B cell (primary cell): ENCODE measurements at regions not wholly inside any gene's neighbourhood (a gene's known extent, or its start where the extent isn't known, plus 50 kb on each side); places are given as distances from the start of the nearest gene placed in this dataset.

Source experiments
- EZH2 ChIP-seq: IDR thresholded peaks from 2 replicates; pipeline ENCODE4 v1.6.1; 2012; ENCODE audit warnings: borderline replicate concordance, low read depth, mild to moderate bottlenecking, moderate library complexity, low read length; ENCODE audit not compliant: insufficient read depth, poor library complexity, severe bottlenecking
- TF ChIP-seq, protein P1 (sequence below): fragments of 200-600 bp; IDR thresholded peaks from one replicate; pipeline ENCODE4 v1.8.0; 2022; ENCODE audit warnings: antibody characterized with exemption, mild to moderate bottlenecking

DNA sequence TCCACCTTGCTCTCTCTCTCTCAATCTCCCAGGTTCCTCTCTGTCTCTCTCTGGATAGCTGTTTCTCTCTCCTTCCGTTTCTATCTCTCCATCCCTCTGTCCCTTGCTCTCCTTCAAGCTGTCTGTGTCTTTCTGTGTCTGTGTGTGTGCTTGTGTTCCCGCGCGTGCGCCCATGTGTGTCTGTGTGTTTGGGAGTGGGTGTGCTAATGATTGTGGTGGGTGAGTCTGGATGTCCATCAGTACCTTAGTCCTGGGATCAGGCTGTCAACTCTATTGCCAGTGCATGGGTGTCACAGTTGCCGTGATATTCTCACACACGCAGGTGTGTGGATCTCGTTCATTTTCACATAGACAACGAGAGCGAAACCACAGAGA, 1380.6 kb upstream of the DEFB115 start:
- TF ChIP-seq, protein P1, sequence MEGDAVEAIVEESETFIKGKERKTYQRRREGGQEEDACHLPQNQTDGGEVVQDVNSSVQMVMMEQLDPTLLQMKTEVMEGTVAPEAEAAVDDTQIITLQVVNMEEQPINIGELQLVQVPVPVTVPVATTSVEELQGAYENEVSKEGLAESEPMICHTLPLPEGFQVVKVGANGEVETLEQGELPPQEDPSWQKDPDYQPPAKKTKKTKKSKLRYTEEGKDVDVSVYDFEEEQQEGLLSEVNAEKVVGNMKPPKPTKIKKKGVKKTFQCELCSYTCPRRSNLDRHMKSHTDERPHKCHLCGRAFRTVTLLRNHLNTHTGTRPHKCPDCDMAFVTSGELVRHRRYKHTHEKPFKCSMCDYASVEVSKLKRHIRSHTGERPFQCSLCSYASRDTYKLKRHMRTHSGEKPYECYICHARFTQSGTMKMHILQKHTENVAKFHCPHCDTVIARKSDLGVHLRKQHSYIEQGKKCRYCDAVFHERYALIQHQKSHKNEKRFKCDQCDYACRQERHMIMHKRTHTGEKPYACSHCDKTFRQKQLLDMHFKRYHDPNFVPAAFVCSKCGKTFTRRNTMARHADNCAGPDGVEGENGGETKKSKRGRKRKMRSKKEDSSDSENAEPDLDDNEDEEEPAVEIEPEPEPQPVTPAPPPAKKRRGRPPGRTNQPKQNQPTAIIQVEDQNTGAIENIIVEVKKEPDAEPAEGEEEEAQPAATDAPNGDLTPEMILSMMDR: no peak
- no peak for TF ChIP-seq EZH2
